Tongue (tissue), 1 donor: ENCODE measurements at regions not wholly inside any gene's neighbourhood (a gene's known extent, or its start where the extent isn't known, plus 50 kb on each side); places are given as distances from the start of the nearest gene placed in this dataset.
"Not testable (repeated sequence)": the region's sequence is repeated elsewhere in the genome, so short reads cannot be mapped to it uniquely, and the experiment has no call there.

Experiments
- DNase-seq: peaks from one replicate; pipeline ENCODE4 v3.0.0-alpha.2; 2015

DNA sequence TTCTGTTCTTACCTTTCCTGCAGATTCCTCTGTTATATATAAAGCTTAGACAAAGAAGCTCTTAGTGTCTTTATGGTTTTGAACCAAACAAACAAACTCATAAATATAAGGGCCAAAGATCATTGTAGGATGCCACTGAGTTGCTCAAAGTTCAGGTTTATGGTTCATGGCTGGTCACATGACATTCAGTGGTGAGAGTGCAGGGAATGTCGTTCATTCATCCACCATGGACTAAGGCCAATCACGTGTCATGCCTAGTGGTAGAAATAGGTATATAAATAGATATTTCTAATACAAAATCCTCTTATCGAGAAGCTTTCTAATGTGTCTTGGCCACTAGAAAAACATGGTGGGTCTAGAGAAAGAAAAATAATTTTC is 119.4 kb downstream of the GATA3 start:
- no peak for DNase-seq

GRCh38 chr10:8174762-8175161 is 120.3 kb downstream of the GATA3 start:
- DNase-seq: peak; percentile 2

DNA sequence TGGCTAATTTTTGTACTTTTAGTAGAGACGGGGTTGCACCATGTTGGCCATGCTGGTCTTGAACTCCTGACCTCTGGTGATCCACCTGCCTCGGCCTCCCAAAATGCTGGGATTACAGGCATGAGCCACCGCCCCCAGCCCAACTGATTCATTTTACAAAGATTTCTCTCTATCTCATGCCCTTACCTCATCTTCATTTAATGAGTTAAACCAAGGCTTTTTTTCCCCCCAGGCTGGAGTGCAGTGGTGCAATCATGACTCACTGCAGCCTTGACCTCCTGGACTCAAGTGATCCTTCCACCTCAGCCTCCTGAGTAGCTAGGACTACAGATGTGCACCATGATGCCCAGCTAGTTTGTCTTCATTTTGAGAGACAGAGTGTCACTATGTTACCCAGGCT is 123.0 kb downstream of the GATA3 start:
- not testable (repeated sequence) for DNase-seq

GRCh38 chr10:8179773-8180172 is 125.3 kb downstream of the GATA3 start:
- DNase-seq: not testable (repeated sequence)

- DNase-seq: no peak
Observed at GRCh38 chr10:8180360-8181109, 126.0 kb downstream of the GATA3 start.

DNA sequence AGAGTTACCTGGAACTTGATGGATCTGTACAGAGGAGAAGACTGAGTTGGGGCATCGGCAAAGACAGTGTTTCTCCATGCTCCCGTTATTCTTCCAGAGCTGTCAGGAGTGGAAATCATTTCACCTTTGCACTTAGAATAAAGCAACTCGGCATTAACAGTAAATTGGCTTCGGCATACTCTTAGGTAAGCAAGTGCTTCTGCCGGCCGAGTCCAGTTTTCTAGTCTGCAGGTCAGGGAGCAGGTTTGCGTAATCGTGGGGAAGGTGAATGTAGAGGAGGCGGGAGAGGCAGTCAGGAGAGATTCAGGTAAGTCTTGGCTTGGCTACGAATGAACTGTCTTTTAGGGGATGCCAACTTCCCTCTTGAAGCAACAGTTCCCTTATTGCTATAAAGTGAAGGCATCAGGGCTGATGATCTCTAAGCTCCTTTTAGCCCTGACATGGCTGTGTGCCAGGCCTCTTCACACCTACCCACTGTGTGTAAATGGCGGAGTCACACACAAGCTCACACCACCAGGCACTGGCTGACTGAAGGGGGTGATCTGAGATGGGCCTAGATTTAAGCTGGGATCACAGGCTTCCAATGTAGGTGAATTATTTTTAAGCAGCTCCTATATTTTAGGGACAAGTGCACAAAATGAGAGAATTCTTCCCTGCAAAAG is 127.1 kb downstream of the GATA3 start:
- no peak for DNase-seq

DNA sequence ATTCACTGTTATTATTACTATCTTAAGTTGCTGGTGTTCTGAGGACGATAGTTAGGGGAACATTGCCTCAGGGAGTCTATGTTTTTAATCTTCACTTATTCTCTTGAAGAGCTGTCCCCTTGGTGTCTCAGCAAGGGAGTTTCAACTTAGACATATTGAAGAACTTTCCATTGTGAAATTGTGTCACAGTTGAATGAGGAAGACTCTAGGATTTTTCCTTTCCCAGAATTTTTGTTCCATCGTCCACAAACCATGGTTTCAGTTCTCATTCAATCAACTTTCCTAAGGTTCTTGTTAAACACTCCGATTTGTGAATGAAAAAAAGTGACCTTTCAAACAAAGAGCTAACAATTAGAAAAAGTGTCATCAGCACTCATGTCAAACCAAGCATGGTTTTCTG is 128.3 kb downstream of the GATA3 start:
- no peak for DNase-seq

DNA sequence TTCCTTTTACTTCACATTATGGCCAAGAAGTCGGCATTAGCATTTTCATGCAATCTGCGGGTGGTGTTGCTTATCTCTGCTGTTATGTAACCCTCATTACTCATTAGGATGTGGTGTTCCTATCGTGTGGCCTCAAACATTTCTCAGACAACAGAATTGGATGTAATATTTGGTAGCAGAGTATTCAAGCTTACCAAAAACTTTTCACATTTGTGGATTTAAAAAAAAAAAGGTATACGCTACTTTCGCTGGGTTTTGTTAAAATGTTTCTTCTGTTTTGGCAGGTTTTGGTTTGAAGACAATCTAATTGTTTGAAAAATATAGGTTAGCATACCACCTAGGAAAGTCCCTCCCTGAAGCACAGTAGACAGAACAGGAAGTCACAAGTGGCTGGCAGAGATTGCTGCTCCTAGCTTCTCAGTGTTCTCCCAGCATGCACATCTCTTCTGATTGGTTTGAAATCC is 128.8 kb downstream of the GATA3 start:
- DNase-seq: no peak

DNA sequence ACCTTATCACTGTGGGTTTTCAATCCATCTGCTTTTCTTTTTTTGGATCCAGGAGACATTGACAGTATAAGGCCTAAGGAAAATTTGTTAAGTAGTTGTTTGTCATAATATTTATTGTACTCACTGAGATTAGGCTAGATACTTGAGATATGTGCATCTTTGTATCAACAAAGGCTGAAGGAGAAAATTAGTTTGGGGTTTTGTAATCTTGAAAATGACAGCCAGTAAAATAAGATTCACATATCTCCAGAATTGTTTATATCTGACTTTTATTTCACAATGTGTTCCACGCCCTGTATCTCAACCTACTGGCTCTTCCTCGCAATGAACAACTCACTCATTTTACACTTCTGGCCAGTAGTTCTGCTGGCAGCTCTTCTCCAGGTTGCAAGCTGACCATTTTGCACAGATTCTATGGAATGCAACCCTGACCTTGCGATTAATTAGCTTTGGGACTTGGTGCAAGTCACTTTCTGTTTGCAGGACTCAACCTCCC is 132.7 kb downstream of the GATA3 start:
- DNase-seq: no peak

- DNase-seq: no peak
Observed at GRCh38 chr10:8189458-8189857, 135.0 kb downstream of the GATA3 start.

DNA sequence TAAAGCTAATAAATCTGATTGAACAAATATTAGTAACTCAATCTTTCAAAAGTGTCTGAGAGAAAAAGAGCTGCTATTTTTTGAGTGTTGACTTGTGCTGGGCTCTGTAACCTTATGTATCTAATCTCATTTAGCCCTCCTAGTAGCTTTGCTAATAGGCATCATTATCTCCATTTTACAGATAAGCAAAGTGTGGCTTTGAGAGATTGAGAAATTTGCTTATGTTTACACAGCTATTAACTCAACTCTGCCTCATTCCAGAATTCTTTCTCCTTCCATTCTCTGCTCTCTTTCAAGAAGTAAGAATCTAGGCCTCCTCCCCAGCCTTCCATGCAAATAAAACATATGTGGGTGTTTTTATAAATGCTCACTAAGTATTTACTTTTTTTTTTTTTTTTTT is 137.8 kb downstream of the GATA3 start:
- no peak for DNase-seq

GRCh38 chr10:8193546-8193945 is 139.1 kb downstream of the GATA3 start:
- no peak for DNase-seq

GRCh38 chr10:8194050-8194449 is 139.6 kb downstream of the GATA3 start:
- no peak for DNase-seq

DNA sequence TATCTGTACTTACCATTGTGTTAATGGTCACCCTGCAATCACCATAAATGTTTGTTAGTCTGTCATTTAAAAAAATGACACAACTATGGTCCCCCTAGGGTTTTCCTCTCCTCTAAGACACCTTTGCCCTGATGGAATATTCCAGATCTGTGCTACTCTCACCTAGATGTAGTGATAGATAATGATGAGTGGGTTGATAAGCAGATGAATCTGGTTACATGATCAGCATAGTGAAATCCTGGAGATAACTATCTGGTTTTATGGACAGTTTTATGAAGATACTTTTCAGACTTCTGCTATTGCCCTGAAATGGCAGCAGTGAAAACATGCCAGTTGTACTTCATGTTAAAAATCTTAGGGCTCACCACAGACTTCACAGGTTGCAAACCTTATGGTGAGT is 152.4 kb downstream of the GATA3 start:
- DNase-seq: no peak

GRCh38 chr10:8211631-8212030 is 157.1 kb downstream of the GATA3 start:
- no peak for DNase-seq

DNA sequence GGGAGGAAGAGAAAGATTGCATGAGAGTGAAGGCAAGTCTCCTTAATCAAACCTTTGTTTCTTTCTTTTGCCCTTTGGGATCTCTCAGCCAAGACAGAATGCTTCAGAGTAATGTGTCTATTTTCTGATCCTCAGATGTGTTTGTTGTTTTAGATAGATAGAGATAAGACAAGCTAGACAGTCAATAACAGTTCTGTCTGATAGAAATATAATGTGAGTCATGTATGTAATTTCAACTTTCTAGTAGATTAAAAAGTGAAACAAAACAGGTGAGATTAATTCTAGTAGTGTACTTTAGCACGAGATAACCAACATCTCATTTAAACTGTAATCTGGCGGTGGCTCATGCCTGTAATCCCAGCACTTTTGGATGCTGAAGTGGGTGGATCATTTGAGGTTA is 159.2 kb downstream of the GATA3 start:
- no peak for DNase-seq

DNA sequence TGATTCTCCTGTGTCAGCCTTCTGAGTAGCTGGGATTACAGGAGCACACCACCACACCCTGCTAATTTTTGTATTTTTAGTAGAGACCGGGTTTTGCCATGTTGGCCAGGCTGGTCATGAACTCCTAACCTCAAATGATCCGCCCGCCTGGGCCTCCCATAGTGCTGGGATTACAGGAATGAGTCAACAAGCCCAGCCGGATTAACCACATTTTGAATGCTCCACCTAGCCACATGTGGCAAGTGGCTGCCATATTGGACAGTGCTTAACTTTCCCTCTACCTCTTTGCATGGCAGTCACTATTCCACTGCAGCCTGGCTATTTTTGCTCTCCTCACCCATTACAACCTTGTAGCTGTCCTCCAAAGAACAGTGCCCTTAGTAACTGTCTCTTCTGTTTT is 160.1 kb downstream of the GATA3 start:
- DNase-seq: no peak

DNA sequence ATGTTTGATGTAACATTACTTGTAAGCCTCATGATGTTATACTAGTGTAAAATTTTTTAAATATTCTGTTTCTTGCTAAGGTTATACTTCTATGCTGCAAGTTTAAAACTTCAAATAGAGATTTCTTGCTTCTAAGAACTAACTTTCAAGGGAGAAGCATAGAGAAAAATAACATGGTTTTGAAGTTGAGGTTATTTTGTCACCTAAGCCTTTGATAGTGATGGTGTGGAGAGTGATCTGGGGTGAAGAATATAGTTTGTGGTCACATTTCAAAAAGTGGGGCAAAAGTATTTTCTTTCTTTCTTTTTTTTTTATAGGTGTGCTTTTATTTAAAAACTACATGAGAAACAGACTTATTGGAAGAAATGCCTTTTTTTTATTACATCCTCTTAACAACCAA is 162.4 kb downstream of the GATA3 start:
- DNase-seq: no peak

DNA sequence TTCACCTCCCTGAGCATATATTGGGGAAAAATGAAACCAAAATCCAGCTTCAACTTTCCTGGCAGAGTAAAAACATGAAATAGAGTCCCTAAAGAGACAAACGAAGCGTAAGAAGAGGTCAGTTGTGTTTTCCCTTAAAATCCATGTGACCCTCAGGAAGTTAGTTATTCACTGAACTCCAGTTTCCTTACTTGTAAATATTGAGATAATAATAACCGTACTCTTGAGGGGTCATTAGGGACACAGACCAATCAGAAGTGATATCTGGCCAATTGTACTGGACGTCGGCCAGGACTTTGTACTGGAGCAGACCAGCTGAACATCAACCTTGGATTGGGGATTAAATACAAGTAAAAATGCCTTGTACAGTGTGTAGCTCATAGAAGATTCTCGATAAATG is 167.0 kb downstream of the GATA3 start:
- DNase-seq: peak; percentile 9

DNA sequence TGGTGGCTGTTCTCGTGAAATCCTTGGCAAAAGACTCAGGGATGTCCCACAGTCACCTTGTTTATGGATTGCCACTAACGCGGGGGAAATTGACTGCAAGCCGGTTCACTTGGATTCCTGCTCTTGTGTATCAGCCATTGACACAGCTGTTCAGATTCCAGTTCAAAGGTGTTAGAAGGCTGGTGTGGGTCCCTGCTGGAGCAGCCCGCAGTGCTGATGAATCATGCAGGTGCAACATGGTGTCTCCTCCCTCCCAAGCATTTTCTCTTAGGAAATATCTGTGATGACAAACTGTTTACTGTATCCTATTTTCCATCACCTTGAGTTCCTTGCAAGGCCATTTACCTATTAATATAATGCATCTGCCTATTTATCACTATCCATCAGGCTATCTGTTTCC is 170.1 kb downstream of the GATA3 start:
- DNase-seq: no peak

GRCh38 chr10:8225187-8225586 is 170.7 kb downstream of the GATA3 start:
- peak; percentile 13 for DNase-seq

GRCh38 chr10:8227246-8227645 is 172.8 kb downstream of the GATA3 start:
- no peak for DNase-seq

- DNase-seq: no peak
Observed at GRCh38 chr10:8229153-8229552, 174.7 kb downstream of the GATA3 start.

DNA sequence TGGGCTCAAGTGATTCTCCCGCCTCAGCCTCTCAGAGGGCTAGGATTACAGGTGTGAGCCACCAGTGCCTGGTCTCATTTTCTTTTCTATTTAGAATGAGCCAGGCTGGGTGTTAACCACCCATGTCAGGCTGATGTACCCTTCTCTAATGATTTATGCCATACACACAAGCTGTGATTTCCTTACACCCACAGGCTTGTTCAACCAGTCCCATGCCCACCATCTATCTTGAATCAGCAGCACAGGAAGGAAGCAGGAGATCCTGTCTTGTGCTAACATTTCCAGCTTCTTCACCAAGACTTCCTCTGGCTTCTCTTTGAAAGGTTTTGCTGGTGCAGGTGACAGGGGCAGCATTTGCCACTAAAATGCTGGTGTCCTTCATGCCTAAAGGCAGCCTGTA is 176.4 kb downstream of the GATA3 start:
- DNase-seq: no peak
